22Rv1 (cell line): ENCODE measurements at regions not wholly inside any gene's neighbourhood (a gene's known extent, or its start where the extent isn't known, plus 50 kb on each side); places are given as distances from the start of the nearest gene placed in this dataset.

Experiments
- ZFX ChIP-seq: fragments of 450-650 bp; IDR thresholded peaks from 2 replicates; pipeline ENCODE4 v1.6.1; 2017; ENCODE audit warnings: antibody characterized with exemption, borderline replicate concordance
- TF ChIP-seq, protein P1 (sequence below): fragments of 450-650 bp; IDR thresholded peaks from 2 replicates; pipeline ENCODE4 v1.5.1; 2017; ENCODE audit warnings: mild to moderate bottlenecking

DNA sequence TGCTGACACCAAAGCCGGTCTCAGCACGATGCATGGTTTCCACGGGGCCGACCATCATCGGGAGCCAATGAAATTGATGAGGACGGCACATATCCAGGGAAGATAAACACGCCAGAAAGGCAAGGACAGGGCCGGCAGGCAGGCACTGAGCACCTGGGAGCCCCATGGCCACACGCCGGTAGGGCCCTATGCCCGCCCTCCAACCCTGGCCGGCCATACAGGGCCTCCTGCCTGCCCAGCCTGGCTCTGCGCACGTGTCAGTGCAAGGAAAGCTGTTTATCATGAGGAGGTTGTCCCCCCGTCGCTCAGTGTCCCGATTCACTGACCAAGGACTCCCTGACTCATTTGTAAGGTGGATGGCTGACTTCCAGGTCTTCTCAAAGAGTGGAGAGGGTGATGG is 237.5 kb downstream of the GLI2 start:
- TF ChIP-seq, protein P1, sequence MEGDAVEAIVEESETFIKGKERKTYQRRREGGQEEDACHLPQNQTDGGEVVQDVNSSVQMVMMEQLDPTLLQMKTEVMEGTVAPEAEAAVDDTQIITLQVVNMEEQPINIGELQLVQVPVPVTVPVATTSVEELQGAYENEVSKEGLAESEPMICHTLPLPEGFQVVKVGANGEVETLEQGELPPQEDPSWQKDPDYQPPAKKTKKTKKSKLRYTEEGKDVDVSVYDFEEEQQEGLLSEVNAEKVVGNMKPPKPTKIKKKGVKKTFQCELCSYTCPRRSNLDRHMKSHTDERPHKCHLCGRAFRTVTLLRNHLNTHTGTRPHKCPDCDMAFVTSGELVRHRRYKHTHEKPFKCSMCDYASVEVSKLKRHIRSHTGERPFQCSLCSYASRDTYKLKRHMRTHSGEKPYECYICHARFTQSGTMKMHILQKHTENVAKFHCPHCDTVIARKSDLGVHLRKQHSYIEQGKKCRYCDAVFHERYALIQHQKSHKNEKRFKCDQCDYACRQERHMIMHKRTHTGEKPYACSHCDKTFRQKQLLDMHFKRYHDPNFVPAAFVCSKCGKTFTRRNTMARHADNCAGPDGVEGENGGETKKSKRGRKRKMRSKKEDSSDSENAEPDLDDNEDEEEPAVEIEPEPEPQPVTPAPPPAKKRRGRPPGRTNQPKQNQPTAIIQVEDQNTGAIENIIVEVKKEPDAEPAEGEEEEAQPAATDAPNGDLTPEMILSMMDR: no peak
- TF ChIP-seq ZFX: no peak
